C1 segment of cervical spinal cord (tissue), 14 donors: ENCODE measurements at regions not wholly inside any gene's neighbourhood (a gene's known extent, or its start where the extent isn't known, plus 50 kb on each side); places are given as distances from the start of the nearest gene placed in this dataset.
A peak's percentile ranks its signal among the peaks of the same experiment; 100 is the strongest.
"Not testable (repeated sequence)": the region's sequence is repeated elsewhere in the genome, so short reads cannot be mapped to it uniquely, and the experiment has no call there.

ENCODE experiments used
- DNase-seq, 14 donors: peaks; one replicate each; lab custom pipeline; 2025; lab: John Stamatoyannopoulos, UW

DNA sequence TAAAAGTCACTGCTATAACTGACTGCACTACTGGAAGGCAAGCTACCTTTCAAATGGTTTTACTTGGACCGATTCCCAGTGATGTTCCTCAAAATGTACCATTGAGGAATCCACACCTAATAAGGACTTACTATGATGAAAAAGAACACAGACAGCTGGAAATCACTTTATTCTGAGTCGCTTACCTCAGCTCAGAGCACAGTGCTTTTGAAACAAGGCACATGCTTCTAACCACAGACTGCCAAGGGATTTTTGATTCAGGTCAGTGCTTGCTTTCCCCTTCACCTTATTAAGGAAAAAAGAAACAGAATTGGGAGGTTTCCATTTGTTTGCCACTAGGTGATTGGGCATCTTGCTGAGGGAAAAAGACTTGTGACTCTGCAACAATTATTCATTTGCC, 707.5 kb upstream of the FSHR start:
- DNase-seq, result no peak

DNA sequence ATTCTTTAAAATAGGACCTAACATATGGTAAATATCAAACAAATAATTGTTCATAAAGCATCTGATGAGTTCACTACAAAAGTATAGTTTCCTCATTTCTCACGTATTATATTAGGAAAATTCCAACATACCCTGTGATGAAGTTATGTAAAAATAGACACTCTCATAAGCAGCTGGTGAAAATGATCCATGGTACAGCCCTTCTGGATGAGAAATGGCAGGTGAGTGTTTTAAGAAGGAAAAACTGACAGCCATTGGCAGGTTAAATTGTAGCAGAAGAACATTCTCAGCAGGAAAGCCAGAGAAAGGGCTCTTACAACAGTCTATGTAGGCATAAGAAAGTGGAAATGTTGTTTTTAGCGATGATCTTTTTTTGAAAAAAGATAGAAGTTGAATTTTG, 706.5 kb upstream of the FSHR start:
- no peak for DNase-seq

DNA sequence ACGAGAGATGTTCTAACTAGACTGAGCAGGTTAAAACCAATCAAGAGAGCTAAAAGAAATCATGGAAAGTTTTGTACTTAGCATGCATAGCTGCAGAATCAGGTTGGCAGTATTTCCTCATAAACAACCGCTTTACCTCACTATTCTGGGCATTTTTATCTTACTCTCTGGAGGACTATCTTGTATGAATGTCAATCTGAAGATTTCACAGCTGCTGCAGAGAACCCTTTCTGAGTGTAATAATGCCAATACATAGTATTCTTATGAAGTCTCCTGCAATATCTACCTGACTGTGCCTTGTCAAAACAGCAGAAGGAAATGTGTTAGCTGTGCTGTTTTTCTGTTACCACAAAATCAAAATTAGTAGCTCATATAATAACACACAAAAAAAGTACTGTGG, 705.9 kb upstream of the FSHR start:
- no peak for DNase-seq

DNA sequence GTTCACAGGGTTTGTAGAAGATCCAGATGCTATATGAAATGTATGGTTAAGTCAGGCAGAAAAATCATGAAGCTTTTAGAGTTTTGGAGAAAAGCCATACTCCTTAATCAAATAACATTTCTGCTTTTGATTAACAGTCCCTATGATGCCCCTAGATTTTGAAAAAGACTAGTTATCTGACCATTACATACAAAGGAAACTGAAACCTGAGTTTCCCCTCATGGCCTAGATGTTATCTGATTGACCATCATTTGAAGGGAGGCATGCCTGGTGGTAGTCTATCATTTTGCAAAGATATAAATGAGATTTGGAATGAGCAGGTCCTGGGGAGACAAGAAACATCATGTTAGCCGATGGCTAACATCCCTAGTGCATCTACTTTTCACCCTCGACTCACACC, 704.3 kb upstream of the FSHR start:
- no peak for DNase-seq

DNA sequence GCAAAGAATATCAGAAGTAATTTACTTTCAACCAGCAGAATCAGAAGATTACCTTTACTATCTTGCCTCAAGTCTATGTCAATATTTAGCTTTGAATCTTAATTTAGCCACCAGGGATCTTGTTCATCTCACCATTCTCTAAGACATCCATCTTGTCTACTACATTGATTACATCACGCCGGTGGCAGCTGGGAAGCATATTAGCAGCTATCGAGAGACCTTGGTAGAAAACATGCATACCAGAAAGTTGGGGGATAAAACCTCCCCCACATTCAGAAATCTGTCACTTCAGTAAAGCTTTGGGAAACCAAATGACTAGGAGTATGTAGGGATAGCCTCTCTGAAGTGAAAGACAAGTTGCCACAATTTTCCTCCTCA, 703.8 kb upstream of the FSHR start:
- DNase-seq, result no peak

DNA sequence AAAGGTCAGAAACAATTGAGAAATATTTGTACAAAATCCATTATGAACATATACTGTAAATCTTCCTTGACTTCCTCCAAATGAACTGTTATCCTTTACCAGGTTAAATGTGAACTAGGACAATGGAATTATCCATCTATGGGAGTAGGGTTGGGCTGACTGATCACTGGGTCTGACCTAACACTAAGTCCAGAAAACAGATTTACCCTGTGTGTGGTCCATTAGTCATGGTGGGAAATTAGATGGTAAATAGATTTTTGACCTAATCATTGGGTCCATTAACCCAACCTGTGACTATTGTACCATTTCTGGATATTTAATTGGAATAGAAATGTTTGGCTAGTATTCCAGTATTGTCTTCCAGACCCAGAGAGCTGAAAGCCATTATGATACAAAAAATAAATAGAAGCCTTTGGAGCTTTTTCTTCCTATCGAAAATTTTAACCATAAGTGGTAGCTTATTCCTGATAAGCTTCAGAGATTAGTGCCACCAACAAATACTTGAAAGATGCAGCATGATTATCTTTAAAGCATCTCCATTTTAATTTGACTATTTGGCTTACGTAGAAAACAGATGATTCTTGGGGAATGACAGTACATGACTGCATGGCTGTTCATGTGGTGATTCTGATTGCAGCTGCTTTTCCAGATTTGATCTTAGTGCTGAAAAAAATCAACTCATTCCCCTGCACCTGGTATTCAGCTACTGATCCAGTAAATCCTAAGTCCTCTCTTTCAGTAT, 703.2 kb upstream of the FSHR start:
- no peak for DNase-seq

DNA sequence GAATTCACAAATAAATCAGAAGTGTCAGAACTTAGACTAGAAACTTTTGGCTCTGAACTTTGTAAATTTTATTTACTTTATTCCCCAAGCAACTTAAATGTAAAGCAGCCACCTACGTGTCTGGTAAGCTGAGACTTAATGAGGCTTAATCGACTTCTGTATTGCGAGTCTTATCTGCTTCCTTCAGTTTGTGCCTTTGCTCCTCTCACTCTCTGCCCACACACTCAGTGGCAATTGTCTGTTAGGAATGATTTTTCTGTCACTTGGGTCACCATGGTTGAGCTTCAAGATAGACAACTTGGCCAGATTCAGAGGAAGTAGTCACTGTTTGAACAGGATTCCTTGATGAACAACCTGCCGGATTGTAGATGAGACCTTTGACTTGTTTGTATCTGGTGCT, 691.4 kb upstream of the FSHR start:
- DNase-seq, result no peak

DNA sequence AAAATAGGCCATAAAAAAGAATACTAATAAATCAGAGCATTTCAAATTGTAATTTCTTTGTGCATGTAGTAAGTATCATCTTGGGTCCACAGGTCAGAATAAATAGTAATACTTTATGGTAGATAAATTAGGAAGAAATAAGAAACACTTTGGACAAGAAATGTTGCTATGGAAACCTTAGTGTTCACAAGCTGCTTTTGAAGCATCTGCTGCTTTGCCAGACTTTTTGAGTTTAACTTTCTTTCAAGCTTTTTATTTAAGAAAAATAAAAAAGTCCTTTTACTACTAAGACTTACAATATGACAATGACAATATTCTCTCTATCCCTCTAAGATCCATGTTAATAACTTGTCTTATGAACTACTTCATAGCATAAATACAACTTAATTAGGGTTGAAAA, 690.7 kb upstream of the FSHR start:
- no peak for DNase-seq

DNA sequence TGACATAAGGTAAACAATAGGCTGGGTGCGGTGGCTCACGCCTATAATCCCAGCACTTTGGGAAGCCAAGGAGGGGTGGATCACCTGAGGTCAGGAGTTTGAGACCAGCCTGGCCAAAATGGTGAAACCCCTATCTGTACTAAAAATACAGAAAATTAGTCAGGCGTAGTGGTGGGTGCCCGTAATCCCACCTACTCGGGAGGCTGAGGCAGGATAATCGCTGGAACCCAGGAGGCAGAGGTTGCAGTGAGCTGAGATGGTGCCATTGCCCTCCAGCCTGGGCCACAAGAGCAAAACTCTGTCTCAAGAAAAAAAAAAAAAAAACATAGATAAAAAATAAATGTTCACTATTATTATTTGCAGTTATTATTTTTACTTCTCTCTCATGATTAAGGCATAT, 689.8 kb upstream of the FSHR start:
- not testable (repeated sequence) for DNase-seq

DNA sequence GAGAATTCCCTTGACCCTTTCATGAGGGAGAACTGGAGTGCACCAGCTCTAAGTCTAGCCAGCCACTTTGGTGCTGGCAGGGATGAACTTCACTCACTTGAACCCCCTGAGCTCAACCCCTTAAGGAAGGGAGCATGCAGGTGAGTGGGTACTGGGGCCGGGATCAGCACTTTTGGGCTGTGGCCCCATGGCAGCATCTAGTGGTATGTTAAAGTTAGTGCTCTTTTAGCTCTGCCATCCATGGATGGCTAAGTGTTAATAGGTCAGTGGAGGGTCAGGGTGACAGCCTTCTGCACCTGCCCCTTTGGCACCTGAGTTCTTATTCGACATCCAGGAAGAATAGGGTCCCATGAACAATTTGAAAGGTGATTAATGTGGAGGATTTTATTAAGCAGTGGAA, 689.0 kb upstream of the FSHR start:
- DNase-seq, result no peak

DNA sequence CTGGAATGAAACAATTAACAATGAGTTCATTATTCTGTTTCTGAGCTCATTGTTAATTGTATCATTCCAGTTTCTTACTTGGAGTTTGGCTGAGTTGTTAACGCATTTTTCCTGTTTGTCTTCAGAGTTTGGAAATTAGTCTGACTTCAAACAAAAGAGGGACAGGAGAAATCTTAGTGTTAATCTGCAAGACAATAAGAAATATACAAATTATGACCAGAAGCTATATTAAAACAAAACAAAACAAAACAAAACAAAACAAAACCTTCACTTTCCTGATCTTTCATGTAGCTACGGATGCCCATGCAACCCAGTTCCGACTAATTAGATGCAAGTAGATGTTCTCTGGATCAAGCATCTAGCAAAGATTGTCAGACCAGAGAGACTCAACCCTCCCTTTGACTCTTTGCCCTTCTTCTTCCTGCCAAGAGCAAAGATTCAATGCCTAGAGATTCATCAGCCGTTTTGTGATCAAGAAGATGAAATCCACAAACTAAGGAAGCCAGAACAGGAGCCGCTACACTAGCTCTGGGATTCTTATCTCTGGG, 686.2 kb upstream of the FSHR start:
- DNase-seq, result peak in 3 of 14 donors; percentile 4 to 20 (median 8)

DNA sequence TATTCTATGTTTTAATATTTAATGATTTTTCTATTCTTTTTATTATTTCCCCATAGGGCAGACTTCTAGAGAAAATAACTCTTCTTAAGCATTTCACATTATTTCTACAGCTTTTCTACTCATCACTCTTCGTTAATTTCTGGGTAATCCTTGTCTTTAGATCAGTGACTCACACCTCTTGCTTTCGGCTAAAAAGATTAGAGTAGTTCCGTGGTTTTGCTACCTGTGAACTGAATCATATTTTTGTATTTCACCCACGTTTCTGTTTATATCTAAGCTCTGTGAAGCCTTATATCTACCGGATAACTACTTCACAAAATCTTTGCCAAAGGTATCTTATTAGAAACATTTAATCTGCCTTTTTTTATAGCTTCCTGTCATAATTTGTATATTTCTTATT, 685.5 kb upstream of the FSHR start:
- no peak for DNase-seq

DNA sequence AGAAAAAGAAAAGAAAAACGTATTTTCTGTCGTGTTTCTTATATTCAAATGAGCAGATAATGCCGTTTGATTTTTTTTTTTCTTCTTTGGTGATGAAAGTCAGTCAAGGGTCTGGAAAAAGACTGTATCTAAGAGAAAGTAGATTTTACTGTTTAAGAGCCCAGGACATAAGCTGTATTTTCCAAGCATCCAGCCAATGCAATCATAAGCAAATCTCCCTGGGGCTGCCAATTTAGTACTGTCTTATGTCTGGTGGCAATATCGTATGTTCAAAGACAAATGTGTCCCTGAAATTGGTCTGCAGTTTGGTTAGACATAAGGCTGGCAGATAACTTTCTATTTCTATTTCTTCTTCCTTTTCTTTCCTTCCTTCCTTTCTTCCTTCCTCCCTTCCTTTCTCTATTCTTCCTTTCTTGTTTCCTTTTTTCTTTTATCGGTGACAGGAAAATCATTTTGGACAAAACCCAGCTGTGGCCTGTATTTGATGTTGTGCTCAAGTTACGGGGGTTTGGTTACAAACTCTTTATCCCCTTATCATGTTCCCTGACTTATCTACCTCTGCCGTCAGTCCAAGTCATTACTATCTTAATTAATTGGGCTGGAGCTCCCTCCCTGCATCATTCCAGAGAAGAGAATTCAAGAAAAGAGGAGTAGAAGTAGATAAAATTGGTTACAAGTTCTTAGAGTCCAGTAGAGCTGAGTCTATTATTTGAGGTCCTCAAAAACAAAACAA, 683.4 kb upstream of the FSHR start:
- no peak for DNase-seq

DNA sequence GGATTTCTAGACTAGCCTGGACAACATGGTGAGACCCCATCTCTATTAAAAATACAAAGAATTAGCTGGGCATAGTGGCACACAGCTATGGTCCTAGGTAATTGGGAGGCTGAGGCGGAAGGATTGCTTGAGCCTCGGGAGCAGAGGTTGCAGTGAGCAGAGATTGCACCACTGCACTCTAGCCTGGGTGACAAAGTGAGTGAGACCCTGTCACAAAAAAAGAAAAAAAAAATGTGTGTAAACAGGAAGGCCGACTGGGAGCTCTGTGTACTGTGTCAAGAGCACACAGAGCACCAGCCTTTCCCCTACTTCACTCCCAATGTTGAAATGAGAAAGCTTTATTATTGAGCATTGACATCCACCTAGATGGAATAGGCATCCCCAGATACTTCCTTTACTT, 681.7 kb upstream of the FSHR start:
- DNase-seq, result no peak

DNA sequence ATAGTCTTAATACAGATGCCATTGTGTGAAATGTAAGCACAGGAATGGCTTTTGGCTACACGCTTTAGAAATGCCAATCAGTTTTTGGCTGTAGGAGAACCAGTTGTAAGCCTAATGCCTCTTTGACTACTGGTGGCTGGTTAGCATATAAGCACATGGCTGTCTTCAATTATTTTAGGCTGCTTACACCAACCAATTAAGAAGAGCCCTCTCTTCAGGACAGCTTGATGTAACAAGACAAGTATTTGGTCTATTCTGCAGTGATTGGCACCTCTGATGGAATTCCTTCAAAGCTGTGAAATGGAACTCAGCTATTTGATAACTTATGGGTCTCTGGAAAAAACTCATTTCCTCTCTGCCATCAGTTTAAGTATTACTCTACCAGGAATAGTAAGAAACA, 680.1 kb upstream of the FSHR start:
- no peak for DNase-seq

DNA sequence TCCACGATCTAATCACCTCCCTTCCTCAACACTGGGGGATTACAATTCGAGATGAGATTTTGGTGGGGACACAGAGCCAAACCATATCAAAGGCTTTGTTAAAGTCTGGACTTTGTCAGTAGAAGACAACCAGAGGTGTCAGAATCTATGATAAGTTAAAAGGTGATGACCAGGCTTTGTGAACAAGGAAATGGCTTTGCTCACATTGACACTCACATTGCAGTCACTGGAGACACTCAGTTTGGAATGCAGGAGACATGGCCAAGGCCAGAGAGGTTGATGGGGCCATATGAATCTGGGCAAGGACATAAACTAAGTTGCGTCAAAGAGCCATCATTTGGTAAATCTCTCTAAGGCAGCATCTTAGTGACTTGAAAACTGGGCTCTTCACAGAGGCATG, 678.2 kb upstream of the FSHR start:
- no peak for DNase-seq

DNA sequence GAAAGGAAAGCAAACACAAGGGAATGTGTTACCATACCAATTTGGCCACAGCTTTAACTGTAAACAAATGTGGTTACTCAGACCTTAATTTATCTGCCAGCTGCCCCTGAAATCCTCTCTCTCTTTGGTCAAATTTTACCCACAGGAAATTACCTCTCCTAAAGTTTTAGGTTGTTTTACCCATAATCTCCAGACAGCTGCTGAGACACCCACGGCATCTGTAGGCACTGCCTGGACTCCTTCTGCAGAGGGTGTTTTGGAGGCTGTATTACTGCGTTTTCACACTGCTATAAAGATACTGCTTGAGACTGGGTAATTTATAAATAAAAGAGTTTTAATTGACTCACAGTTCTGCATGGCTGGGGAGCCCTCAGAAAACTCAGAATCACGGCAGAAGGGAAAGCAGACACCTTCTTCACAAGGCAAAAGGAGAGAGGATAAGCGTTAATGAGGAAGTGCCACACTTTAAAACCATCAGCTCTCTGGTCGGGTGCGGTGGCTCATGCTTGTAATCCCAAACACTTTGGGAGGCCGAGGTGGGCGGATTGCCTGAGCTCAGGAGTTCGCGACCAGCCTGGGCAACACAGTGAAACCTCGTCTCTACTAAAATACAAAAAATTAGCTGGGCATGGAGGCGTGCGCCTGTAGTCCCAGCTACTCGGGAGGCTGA, 677.5 kb upstream of the FSHR start:
- DNase-seq, result no peak

DNA sequence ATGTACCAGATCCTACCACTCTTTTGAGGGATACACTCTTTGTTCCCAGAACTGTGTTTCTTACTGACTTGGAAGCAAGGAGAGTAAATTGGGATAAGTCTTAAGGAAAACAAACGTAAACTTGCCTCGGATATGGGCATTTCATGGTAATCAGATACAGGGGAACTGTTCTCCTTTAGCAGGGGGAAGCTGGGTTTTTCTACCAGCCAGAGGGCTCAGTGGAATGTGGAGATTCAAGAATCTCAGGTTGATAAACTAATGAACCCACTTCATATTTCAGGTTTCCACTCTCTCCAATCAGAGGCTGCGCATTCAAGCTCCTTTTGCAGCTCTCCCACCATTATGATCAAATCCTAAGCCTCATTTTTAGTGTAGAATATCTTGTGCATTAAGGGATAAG, 676.5 kb upstream of the FSHR start:
- DNase-seq, result no peak

DNA sequence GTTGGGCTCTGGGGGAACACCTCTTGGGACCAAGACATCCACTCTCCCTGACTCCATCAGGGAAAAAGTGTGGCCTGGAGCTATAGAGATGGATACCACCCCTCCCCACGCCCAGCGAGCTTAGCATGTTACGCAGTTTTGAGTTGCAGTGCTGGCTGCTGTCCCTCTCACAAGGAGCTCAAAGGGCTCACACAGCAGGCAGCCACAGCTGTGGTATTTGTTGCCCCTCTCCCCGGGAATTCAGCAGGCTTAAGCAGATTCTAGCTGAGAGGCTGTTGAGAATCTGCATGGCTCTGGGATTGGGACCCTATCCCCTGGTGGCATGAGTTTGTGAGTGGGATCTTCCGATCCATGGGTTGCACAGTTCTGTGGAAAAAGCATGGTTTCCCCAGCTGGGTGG, 673.1 kb upstream of the FSHR start:
- DNase-seq, result no peak

DNA sequence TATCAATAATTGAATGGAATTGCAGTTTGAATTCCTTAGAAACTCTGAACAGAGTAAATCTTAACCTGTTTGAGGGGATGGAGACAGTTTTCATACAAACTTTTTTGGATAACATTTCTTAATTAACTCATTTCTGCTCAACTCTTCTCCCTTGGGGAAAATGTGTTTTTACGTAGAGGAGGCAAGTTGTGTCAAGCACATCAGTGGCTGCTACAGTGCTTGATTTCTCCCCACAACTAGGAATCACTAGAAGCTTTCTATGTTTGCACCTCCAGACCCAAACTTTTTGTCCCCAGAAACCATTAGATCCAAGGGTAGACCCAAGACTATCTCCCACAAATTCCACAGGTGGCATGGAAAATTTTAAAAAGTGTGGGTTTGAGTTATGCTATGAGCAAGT, 658.9 kb upstream of the FSHR start:
- DNase-seq, result no peak

DNA sequence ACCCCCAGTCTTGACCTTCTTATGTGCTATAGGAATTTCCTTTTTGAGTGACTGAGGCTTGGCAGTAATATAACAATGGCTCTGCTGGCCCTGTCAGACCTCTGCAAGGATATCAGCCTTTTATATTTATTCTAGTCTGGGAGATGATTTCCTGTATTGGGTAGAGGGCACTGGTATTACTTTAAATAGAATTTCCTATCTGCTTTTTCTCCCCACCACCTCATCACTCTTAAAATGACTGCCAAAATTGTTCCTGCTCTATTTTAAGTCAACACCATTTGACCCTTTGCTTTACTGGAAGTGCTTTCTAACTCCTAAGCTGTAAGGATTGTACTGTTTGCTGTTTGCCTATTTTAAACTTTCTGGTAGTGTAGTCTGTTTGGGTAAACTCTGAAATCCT, 658.4 kb upstream of the FSHR start:
- DNase-seq, result no peak

DNA sequence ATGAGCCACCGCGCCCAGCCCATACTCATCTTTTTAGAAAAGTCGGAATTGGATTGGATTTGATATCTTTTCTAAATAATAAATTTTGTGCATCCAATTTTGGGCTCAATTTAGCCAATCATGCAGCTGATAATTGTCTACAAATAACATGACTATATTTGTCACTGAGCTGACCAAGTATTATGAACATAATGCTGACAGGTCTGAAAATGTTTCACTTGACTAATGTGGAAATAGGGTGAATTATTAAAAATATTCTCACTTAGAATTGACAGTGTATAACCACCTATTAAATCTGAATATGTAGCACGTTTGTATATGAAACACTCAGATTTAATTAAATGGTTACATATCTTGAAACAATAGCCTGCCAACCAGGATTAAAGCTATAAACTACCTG, 657.2 kb upstream of the FSHR start:
- no peak for DNase-seq

DNA sequence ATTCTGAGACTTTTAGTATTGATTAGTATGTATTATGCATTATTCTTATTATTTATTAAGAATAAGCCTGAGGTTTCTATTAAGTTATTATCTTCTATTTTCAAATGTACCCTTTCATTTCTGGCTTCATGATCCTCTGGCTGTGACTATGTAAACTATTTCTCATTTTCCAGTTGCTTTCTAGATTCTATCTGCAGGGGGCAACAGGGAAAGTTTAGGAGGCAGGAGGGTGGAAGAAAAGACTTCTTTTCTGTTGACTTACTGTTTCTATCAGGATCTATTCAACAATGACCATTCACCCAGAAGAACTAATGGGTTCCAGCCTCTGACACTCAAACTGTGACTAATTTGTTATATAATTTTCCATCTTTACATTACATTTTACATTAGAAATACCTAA, 653.4 kb upstream of the FSHR start:
- no peak for DNase-seq
